ENCODE measurements at regions not wholly inside any gene's neighbourhood (a gene's known extent, or its start where the extent isn't known, plus 50 kb on each side); places are given as distances from the start of the nearest gene placed in this dataset.

- no CpG with 5 or more reads among the region's 3 CpGs for WGBS (ENCODE audit: insufficient coverage)
- H3K27ac ChIP-seq (ENCODE audit: low read depth, low read length), result no peak overlapping the region
- DNase-seq (ENCODE audit: low read depth in 4 of 6, low spot score in 6 of 6), result no peak
- H3K4me3 ChIP-seq (ENCODE audit: low read depth, low read length), result no peak overlapping the region
- H3K9me3 ChIP-seq (ENCODE audit: control insufficient read depth, insufficient read depth, low read length), result no peaks in the 10 kb centered on the region
- no peaks in the 10 kb centered on the region for H3K27me3 ChIP-seq (ENCODE audit: control insufficient read depth, insufficient read depth, low read length)
- no peaks in the 10 kb centered on the region for H3K36me3 ChIP-seq (ENCODE audit: control insufficient read depth, insufficient read depth, low read length)
- H3K4me1 ChIP-seq (ENCODE audit: control insufficient read depth, insufficient read depth, low read length), result peaks cover 12% of the 10 kb centered on the region
Measured at GRCh38 chr20:60332523-60332922, 374.3 kb downstream of the CDH26 start.

GRCh38 chr20:60334911-60335310 lies 376.7 kb downstream of the CDH26 start:
- peak in 1 of 6 donors; percentile 24 for DNase-seq (ENCODE audit: low read depth in 4 of 6, low spot score in 6 of 6)
- Histone ChIP-seq H3K4me1 (ENCODE audit: control insufficient read depth, insufficient read depth, low read length) (peaks cover 12% of the 10 kb centered on the region), H3K36me3 (ENCODE audit: control insufficient read depth, insufficient read depth, low read length) (no peaks in the 10 kb centered on the region), H3K27me3 (ENCODE audit: control insufficient read depth, insufficient read depth, low read length) (no peaks in the 10 kb centered on the region), H3K4me3 (ENCODE audit: low read depth, low read length) (no peak overlapping the region), H3K27ac (ENCODE audit: low read depth, low read length) (no peak overlapping the region), H3K9me3 (ENCODE audit: control insufficient read depth, insufficient read depth, low read length) (no peaks in the 10 kb centered on the region)
- WGBS (ENCODE audit: insufficient coverage), result 65% methylated on average over 2 of the region's 3 CpGs

- Histone ChIP-seq H3K4me1 (ENCODE audit: control insufficient read depth, insufficient read depth, low read length) (no peaks in the 10 kb centered on the region), H3K9me3 (ENCODE audit: control insufficient read depth, insufficient read depth, low read length) (no peaks in the 10 kb centered on the region), H3K27me3 (ENCODE audit: control insufficient read depth, insufficient read depth, low read length) (no peaks in the 10 kb centered on the region), H3K4me3 (ENCODE audit: low read depth, low read length) (no peak overlapping the region), H3K27ac (ENCODE audit: low read depth, low read length) (no peak overlapping the region), H3K36me3 (ENCODE audit: control insufficient read depth, insufficient read depth, low read length) (no peaks in the 10 kb centered on the region)
- DNase-seq (ENCODE audit: low read depth in 4 of 6, low spot score in 6 of 6), result no peak
- WGBS (ENCODE audit: insufficient coverage), result 87% methylated on average over 5 of the region's 8 CpGs
Measured at GRCh38 chr20:60338556-60338955, 380.3 kb downstream of the CDH26 start.

- Histone ChIP-seq H3K4me3 (ENCODE audit: low read depth, low read length) (no peak overlapping the region), H3K36me3 (ENCODE audit: control insufficient read depth, insufficient read depth, low read length) (no peaks in the 10 kb centered on the region), H3K9me3 (ENCODE audit: control insufficient read depth, insufficient read depth, low read length) (no peaks in the 10 kb centered on the region), H3K4me1 (ENCODE audit: control insufficient read depth, insufficient read depth, low read length) (no peaks in the 10 kb centered on the region), H3K27me3 (ENCODE audit: control insufficient read depth, insufficient read depth, low read length) (no peaks in the 10 kb centered on the region), H3K27ac (ENCODE audit: low read depth, low read length) (no peak overlapping the region)
- no peak for DNase-seq (ENCODE audit: low read depth in 4 of 6, low spot score in 6 of 6)
- WGBS (ENCODE audit: insufficient coverage), result 91% methylated on average over 5 of the region's 6 CpGs
Measured at GRCh38 chr20:60339738-60340137, 381.5 kb downstream of the CDH26 start.

GRCh38 chr20:60340232-60340631 lies 382.0 kb downstream of the CDH26 start:
- Histone ChIP-seq H3K27me3 (ENCODE audit: control insufficient read depth, insufficient read depth, low read length) (no peaks in the 10 kb centered on the region), H3K9me3 (ENCODE audit: control insufficient read depth, insufficient read depth, low read length) (no peaks in the 10 kb centered on the region), H3K27ac (ENCODE audit: low read depth, low read length) (no peak overlapping the region), H3K4me3 (ENCODE audit: low read depth, low read length) (no peak overlapping the region), H3K4me1 (ENCODE audit: control insufficient read depth, insufficient read depth, low read length) (no peaks in the 10 kb centered on the region), H3K36me3 (ENCODE audit: control insufficient read depth, insufficient read depth, low read length) (no peaks in the 10 kb centered on the region)
- 93% methylated on average over 4 of the region's 4 CpGs for WGBS (ENCODE audit: insufficient coverage)
- no peak for DNase-seq (ENCODE audit: low read depth in 4 of 6, low spot score in 6 of 6)

GRCh38 chr20:60341062-60341461 lies 382.8 kb downstream of the CDH26 start:
- 91% methylated on average over 5 of the region's 7 CpGs for WGBS (ENCODE audit: insufficient coverage)
- H3K36me3 ChIP-seq (ENCODE audit: control insufficient read depth, insufficient read depth, low read length), result no peaks in the 10 kb centered on the region

GRCh38 chr20:60345106-60345505 lies 386.9 kb downstream of the CDH26 start:
- WGBS (ENCODE audit: insufficient coverage), result 83% methylated on average over 4 of the region's 5 CpGs
- no peaks in the 10 kb centered on the region for H3K4me1 ChIP-seq (ENCODE audit: control insufficient read depth, insufficient read depth, low read length)
- H3K27ac ChIP-seq (ENCODE audit: low read depth, low read length), result no peak overlapping the region
- no peaks in the 10 kb centered on the region for H3K27me3 ChIP-seq (ENCODE audit: control insufficient read depth, insufficient read depth, low read length)
- DNase-seq (ENCODE audit: low read depth in 4 of 6, low spot score in 6 of 6), result no peak
- H3K9me3 ChIP-seq (ENCODE audit: control insufficient read depth, insufficient read depth, low read length), result no peaks in the 10 kb centered on the region
- H3K36me3 ChIP-seq (ENCODE audit: control insufficient read depth, insufficient read depth, low read length), result no peaks in the 10 kb centered on the region
- H3K4me3 ChIP-seq (ENCODE audit: low read depth, low read length), result no peak overlapping the region

More at GRCh38 chr20:60341062-60341461, 382.8 kb downstream of the CDH26 start:
- Histone ChIP-seq H3K4me1 (ENCODE audit: control insufficient read depth, insufficient read depth, low read length) (no peaks in the 10 kb centered on the region), H3K4me3 (ENCODE audit: low read depth, low read length) (no peak overlapping the region), H3K27ac (ENCODE audit: low read depth, low read length) (no peak overlapping the region), H3K9me3 (ENCODE audit: control insufficient read depth, insufficient read depth, low read length) (no peaks in the 10 kb centered on the region), H3K27me3 (ENCODE audit: control insufficient read depth, insufficient read depth, low read length) (no peaks in the 10 kb centered on the region)
- no peak for DNase-seq (ENCODE audit: low read depth in 4 of 6, low spot score in 6 of 6)

GRCh38 chr20:60349418-60349817 lies 391.2 kb downstream of the CDH26 start:
- 98% methylated on average over 6 of the region's 11 CpGs for WGBS (ENCODE audit: insufficient coverage)
- DNase-seq (ENCODE audit: low read depth in 4 of 6, low spot score in 6 of 6), result no peak
- H3K27me3 ChIP-seq (ENCODE audit: control insufficient read depth, insufficient read depth, low read length), result no peaks in the 10 kb centered on the region
- H3K9me3 ChIP-seq (ENCODE audit: control insufficient read depth, insufficient read depth, low read length), result no peaks in the 10 kb centered on the region
- no peak overlapping the region for H3K4me3 ChIP-seq (ENCODE audit: low read depth, low read length)
- no peaks in the 10 kb centered on the region for H3K36me3 ChIP-seq (ENCODE audit: control insufficient read depth, insufficient read depth, low read length)
- H3K27ac ChIP-seq (ENCODE audit: low read depth, low read length), result no peak overlapping the region
- no peaks in the 10 kb centered on the region for H3K4me1 ChIP-seq (ENCODE audit: control insufficient read depth, insufficient read depth, low read length)

- Histone ChIP-seq H3K9me3 (ENCODE audit: control insufficient read depth, insufficient read depth, low read length) (no peaks in the 10 kb centered on the region), H3K27ac (ENCODE audit: low read depth, low read length) (no peak overlapping the region), H3K4me3 (ENCODE audit: low read depth, low read length) (no peak overlapping the region), H3K4me1 (ENCODE audit: control insufficient read depth, insufficient read depth, low read length) (no peaks in the 10 kb centered on the region), H3K36me3 (ENCODE audit: control insufficient read depth, insufficient read depth, low read length) (no peaks in the 10 kb centered on the region), H3K27me3 (ENCODE audit: control insufficient read depth, insufficient read depth, low read length) (no peaks in the 10 kb centered on the region)
- no peak for DNase-seq (ENCODE audit: low read depth in 4 of 6, low spot score in 6 of 6)
- WGBS (ENCODE audit: insufficient coverage), result 100% methylated on average over 1 of the region's 2 CpGs
Measured at GRCh38 chr20:60352017-60352416, 393.8 kb downstream of the CDH26 start.

- peak in 1 of 6 donors; percentile 81 for DNase-seq (ENCODE audit: low read depth in 4 of 6, low spot score in 6 of 6)
- H3K36me3 ChIP-seq (ENCODE audit: control insufficient read depth, insufficient read depth, low read length), result no peaks in the 10 kb centered on the region
- H3K27ac ChIP-seq (ENCODE audit: low read depth, low read length), result no peak overlapping the region
- H3K27me3 ChIP-seq (ENCODE audit: control insufficient read depth, insufficient read depth, low read length), result no peaks in the 10 kb centered on the region
- 79% methylated on average over 6 of the region's 6 CpGs for WGBS (ENCODE audit: insufficient coverage)
- no peaks in the 10 kb centered on the region for H3K9me3 ChIP-seq (ENCODE audit: control insufficient read depth, insufficient read depth, low read length)
- H3K4me3 ChIP-seq (ENCODE audit: low read depth, low read length), result no peak overlapping the region
- no peaks in the 10 kb centered on the region for H3K4me1 ChIP-seq (ENCODE audit: control insufficient read depth, insufficient read depth, low read length)
Measured at GRCh38 chr20:60352596-60352995, 394.4 kb downstream of the CDH26 start.
